ENCODE measurements at regions not wholly inside any gene's neighbourhood (a gene's known extent, or its start where the extent isn't known, plus 50 kb on each side); places are given as distances from the start of the nearest gene placed in this dataset.
A peak's percentile ranks its signal among the peaks of the same experiment; 100 is the strongest.

GRCh38 chr4:186782302-186782701 is 58.6 kb upstream of the FAT1 start:
- no peaks in the 10 kb centered on the region for H3K4me1 ChIP-seq
- TF ChIP-seq CTCF (IDR thresholded peaks at IDR 0.05) (no peak), EP300 (IDR thresholded peaks at IDR 0.05; ENCODE audit: low read depth) (no peak), POLR2AphosphoS5 (IDR thresholded peaks at IDR 0.05) (no peak), POLR2A (IDR thresholded peaks at IDR 0.05) (no peak)
- H3K27ac ChIP-seq = no peak overlapping the region
- H3K36me3 ChIP-seq = no peaks in the 10 kb centered on the region
- H3K4me3 ChIP-seq = no peak overlapping the region
- no peak for DNase-seq
- 74 to 80% methylated on average over 1 to 5 of the region's 5 CpGs for WGBS, 2 donors (ENCODE audit: low coverage in 1 of 2)
- in situ Hi-C loops (cut with MboI; ENCODE audit: low pct_ligation_motif_present in 1 of 4, low pct_unique_long_range_greater_than_20kb in 1 of 4, low sequenced_read_pairs in 3 of 4) = no loop called here
- H3K27me3 ChIP-seq = no peaks in the 10 kb centered on the region
- intact Hi-C loops (cut with DNase I; ENCODE audit: low total_unique reads) = no loop called here
- no peaks in the 10 kb centered on the region for H3K9me3 ChIP-seq

- in situ Hi-C loops (cut with MboI; ENCODE audit: low pct_ligation_motif_present in 1 of 4, low pct_unique_long_range_greater_than_20kb in 1 of 4, low sequenced_read_pairs in 3 of 4) (no loop called here), intact Hi-C loops (cut with DNase I; ENCODE audit: low total_unique reads) (loop anchor here (1.0 kb wide), 1 partner anchor 31 kb away; no protein-coding TSS in a partner anchor)
- no peak overlapping the region for H3K27ac ChIP-seq
- H3K4me3 ChIP-seq = no peak overlapping the region
- H3K4me1 ChIP-seq = no peaks in the 10 kb centered on the region
- TF ChIP-seq POLR2A (IDR thresholded peaks at IDR 0.05) (no peak), EP300 (IDR thresholded peaks at IDR 0.05; ENCODE audit: low read depth) (no peak), POLR2AphosphoS5 (IDR thresholded peaks at IDR 0.05) (no peak), CTCF (IDR thresholded peaks at IDR 0.05) (no peak)
- H3K36me3 ChIP-seq = no peaks in the 10 kb centered on the region
- DNase-seq = no peak
- H3K9me3 ChIP-seq = no peaks in the 10 kb centered on the region
- 66 to 83% methylated on average over 5 of the region's 5 CpGs for WGBS, 2 donors (ENCODE audit: low coverage in 1 of 2)
- no peaks in the 10 kb centered on the region for H3K27me3 ChIP-seq
These were observed 63.9 kb upstream of the FAT1 start for GRCh38 chr4:186787536-186787935.

- peak overlapping the region in 1 of 4 donors; percentile 3 for H3K27ac ChIP-seq
- no peaks in the 10 kb centered on the region for H3K9me3 ChIP-seq
- no peaks in the 10 kb centered on the region for H3K36me3 ChIP-seq
- WGBS, 2 donors (ENCODE audit: low coverage in 1 of 2) = 68 to 73% methylated on average over 3 of the region's 3 CpGs
- intact Hi-C loops (cut with DNase I; ENCODE audit: low total_unique reads) = no loop called here
- in situ Hi-C loops (cut with MboI; ENCODE audit: low pct_ligation_motif_present in 1 of 4, low pct_unique_long_range_greater_than_20kb in 1 of 4, low sequenced_read_pairs in 3 of 4) = no loop called here
- no peaks in the 10 kb centered on the region for H3K4me1 ChIP-seq
- no peak for TF ChIP-seq POLR2A (IDR thresholded peaks at IDR 0.05)
- TF ChIP-seq EP300 (IDR thresholded peaks at IDR 0.05; ENCODE audit: low read depth) = no peak
- no peak for TF ChIP-seq CTCF (IDR thresholded peaks at IDR 0.05)
- H3K4me3 ChIP-seq = no peak overlapping the region
- no peak for DNase-seq
- H3K27me3 ChIP-seq = no peaks in the 10 kb centered on the region
These were observed 66.0 kb upstream of the FAT1 start for GRCh38 chr4:186789651-186790050.

- no peak for TF ChIP-seq POLR2AphosphoS5 (IDR thresholded peaks at IDR 0.05)
- no peak for TF ChIP-seq CTCF (IDR thresholded peaks at IDR 0.05)
- TF ChIP-seq POLR2A (IDR thresholded peaks at IDR 0.05) = no peak
- no peak for TF ChIP-seq EP300 (IDR thresholded peaks at IDR 0.05; ENCODE audit: low read depth)
- Histone ChIP-seq H3K36me3 (no peaks in the 10 kb centered on the region), H3K4me3 (no peak overlapping the region), H3K27me3 (no peaks in the 10 kb centered on the region), H3K27ac (no peak overlapping the region), H3K9me3 (no peaks in the 10 kb centered on the region), H3K4me1 (no peaks in the 10 kb centered on the region)
- intact Hi-C loops (cut with DNase I; ENCODE audit: low total_unique reads) = no loop called here
- no peak for DNase-seq
- in situ Hi-C loops (cut with MboI; ENCODE audit: low pct_ligation_motif_present in 1 of 4, low pct_unique_long_range_greater_than_20kb in 1 of 4, low sequenced_read_pairs in 3 of 4) = no loop called here
These were observed 67.0 kb upstream of the FAT1 start for GRCh38 chr4:186790630-186791029.

Measured in transverse colon (tissue), 4 donors.